Neural cell (in vitro differentiated cells): ENCODE measurements at regions not wholly inside any gene's neighbourhood (a gene's known extent, or its start where the extent isn't known, plus 50 kb on each side); places are given as distances from the start of the nearest gene placed in this dataset.

Experiments used
- H2AFZ ChIP-seq: fragments of 200-600, 300-800 bp; sonication (generic), shearing (Covaris generic); 2 replicates; pipeline ENCODE4 v1.6.0; 2014; ENCODE audit warnings: low read depth, mild to moderate bottlenecking, antibody characterized with exemption, low read length, moderate library complexity
- H3F3A ChIP-seq: fragments of 200-600 bp; shearing (Covaris generic); 2 replicates; pipeline ENCODE4 v1.6.1; 2016; ENCODE audit warnings: mild to moderate bottlenecking, moderate library complexity, mixed read lengths, antibody characterized with exemption, low read length; ENCODE audit not compliant: insufficient read depth, poor library complexity, severe bottlenecking
- H3K27ac ChIP-seq: fragments of 200-600, 300-800 bp; sonication (generic), shearing (Covaris generic); 2 replicates; pipeline ENCODE4 v1.5.1; 2014; ENCODE audit warnings: mild to moderate bottlenecking, low read length, moderate library complexity
- H3K27me3 ChIP-seq: fragments of 300-800, 200-600 bp; sonication (generic), shearing (Covaris generic); 2 replicates; pipeline ENCODE4 v1.6.0; 2014; ENCODE audit warnings: mild to moderate bottlenecking, low read depth, low read length, moderate library complexity; ENCODE audit not compliant: insufficient read depth
- H3K36me3 ChIP-seq: fragments of 300-800, 200-600 bp; sonication (generic), shearing (Covaris generic); 2 replicates; pipeline ENCODE4 v1.5.1; 2014; ENCODE audit warnings: mild to moderate bottlenecking, antibody characterized with exemption, low read length, moderate library complexity; ENCODE audit not compliant: insufficient read depth
- H3K4me2 ChIP-seq: fragments of 300-800, 200-600 bp; sonication (generic), shearing (Covaris generic); 2 replicates; pipeline ENCODE4 v1.6.0; 2014; ENCODE audit warnings: mild to moderate bottlenecking, low read length
- H3K4me3 ChIP-seq: fragments of 300-800, 200-600 bp; sonication (generic), shearing (Covaris generic); 2 replicates; pipeline ENCODE4 v1.5.1; 2014; ENCODE audit warnings: mild to moderate bottlenecking, low read length, moderate library complexity
- H3K79me2 ChIP-seq: fragments of 200-600 bp; shearing (Covaris generic); replicated peaks from 2 replicates; pipeline ENCODE4 v1.6.0; 2014; ENCODE audit warnings: mild to moderate bottlenecking, low read length, moderate library complexity; ENCODE audit not compliant: insufficient read depth
- H3K9ac ChIP-seq: fragments of 300-800, 200-600 bp; sonication (generic), shearing (Covaris generic); 2 replicates; pipeline ENCODE4 v1.6.1; 2016; ENCODE audit warnings: mild to moderate bottlenecking, low read length, mixed read lengths
- H3K9me2 ChIP-seq: fragments of 200-600 bp; shearing (Covaris generic); 2 replicates; pipeline ENCODE4 v1.6.1; 2016; ENCODE audit warnings: mild to moderate bottlenecking, low read length, mixed read lengths; ENCODE audit not compliant: insufficient read depth
- H3K9me3 ChIP-seq: fragments of 200-600, 300-800 bp; sonication (generic), shearing (Covaris generic); 2 replicates; pipeline ENCODE4 v1.6.1; 2016; ENCODE audit warnings: mild to moderate bottlenecking, mixed run types, low read length, moderate library complexity, mixed read lengths
- H4K20me1 ChIP-seq: fragments of 200-600 bp; shearing (Covaris generic); 2 replicates; pipeline ENCODE4 v1.6.1; 2016; ENCODE audit warnings: mild to moderate bottlenecking, mixed run types; ENCODE audit not compliant: insufficient read depth
- CTCF ChIP-seq: fragments of 450-650 bp; IDR thresholded peaks from 2 replicates; pipeline ENCODE4 v1.5.1; 2014; ENCODE audit warnings: antibody characterized with exemption, mild to moderate bottlenecking, moderate library complexity; ENCODE audit not compliant: poor library complexity, severe bottlenecking
- EP300 ChIP-seq: fragments of 450-650 bp; conservative IDR thresholded peaks from 2 replicates; pipeline ENCODE4 v1.6.1; 2014; ENCODE audit warnings: antibody characterized with exemption, mild to moderate bottlenecking, moderate library complexity; ENCODE audit not compliant: poor library complexity, severe bottlenecking
- EZH2 ChIP-seq: fragments of 200-600, 300-800 bp; shearing (Covaris generic), sonication (generic); IDR thresholded peaks from 2 replicates; pipeline ENCODE4 v1.6.1; 2014; ENCODE audit warnings: antibody characterized with exemption, low read length, borderline replicate concordance, mild to moderate bottlenecking; ENCODE audit not compliant: insufficient read depth, poor library complexity, severe bottlenecking
- MXI1 ChIP-seq: fragments of 450-650 bp; conservative IDR thresholded peaks from 2 replicates; pipeline ENCODE4 v1.6.1; 2014; ENCODE audit warnings: antibody characterized with exemption, mild to moderate bottlenecking; ENCODE audit not compliant: poor library complexity, severe bottlenecking
- POLR2AphosphoS5 ChIP-seq: IDR thresholded peaks from 2 replicates; pipeline ENCODE4 v1.6.1; 2012
- RAD21 ChIP-seq: fragments of 450-650 bp; conservative IDR thresholded peaks from 2 replicates; pipeline ENCODE4 v1.6.1; 2014; ENCODE audit warnings: antibody characterized with exemption, mild to moderate bottlenecking, moderate library complexity
- REST ChIP-seq: IDR thresholded peaks from 2 replicates; pipeline ENCODE4 v1.6.1; 2012; ENCODE audit warnings: borderline replicate concordance
- SMC3 ChIP-seq: fragments of 450-650 bp; conservative IDR thresholded peaks from 2 replicates; pipeline ENCODE4 v1.6.1; 2014; ENCODE audit warnings: antibody characterized with exemption, mild to moderate bottlenecking, moderate library complexity; ENCODE audit not compliant: poor library complexity
- TAF1 ChIP-seq: IDR thresholded peaks from 2 replicates; pipeline ENCODE4 v1.6.1; 2012; ENCODE audit warnings: low read depth

- Histone ChIP-seq H4K20me1 (no peaks in the 10 kb centered on the region), H3K79me2 (no peaks in the 10 kb centered on the region), H3F3A (no peaks in the 10 kb centered on the region), H3K27ac (no peak overlapping the region), H3K9me3 (no peaks in the 10 kb centered on the region), H3K4me2 (no peak overlapping the region), H3K4me3 (no peak overlapping the region), H3K9ac (no peak overlapping the region), H3K9me2 (no peaks in the 10 kb centered on the region), H3K27me3 (no peaks in the 10 kb centered on the region), H3K36me3 (no peaks in the 10 kb centered on the region), H2AFZ (no peak overlapping the region)
- TF ChIP-seq RAD21 = no peak
- no peak for TF ChIP-seq REST
- TF ChIP-seq MXI1 = no peak
- no peak for TF ChIP-seq SMC3
- no peak for TF ChIP-seq POLR2AphosphoS5
- TF ChIP-seq TAF1 = no peak
- TF ChIP-seq EP300 = no peak
- no peak for TF ChIP-seq EZH2
- no peak for TF ChIP-seq CTCF
Measured at GRCh38 chr5:75922480-75922879, 160.7 kb upstream of the SV2C start.

- Histone ChIP-seq H3K36me3 (no peaks in the 10 kb centered on the region), H3F3A (no peaks in the 10 kb centered on the region), H2AFZ (no peak overlapping the region), H3K9ac (no peak overlapping the region), H3K27me3 (no peaks in the 10 kb centered on the region), H3K9me3 (no peaks in the 10 kb centered on the region), H3K27ac (no peak overlapping the region), H3K4me3 (no peak overlapping the region), H3K9me2 (no peaks in the 10 kb centered on the region), H3K4me2 (no peak overlapping the region), H3K79me2 (no peaks in the 10 kb centered on the region), H4K20me1 (no peaks in the 10 kb centered on the region)
- TF ChIP-seq SMC3 = no peak
- no peak for TF ChIP-seq REST
- TF ChIP-seq EZH2 = no peak
- no peak for TF ChIP-seq TAF1
- no peak for TF ChIP-seq EP300
- TF ChIP-seq MXI1 = no peak
- TF ChIP-seq RAD21 = no peak
- no peak for TF ChIP-seq POLR2AphosphoS5
- no peak for TF ChIP-seq CTCF
Measured at GRCh38 chr5:75921011-75921410, 162.2 kb upstream of the SV2C start.
